NOMO-1 (cell line): ENCODE measurements at regions not wholly inside any gene's neighbourhood (a gene's known extent, or its start where the extent isn't known, plus 50 kb on each side); places are given as distances from the start of the nearest gene placed in this dataset.

Source experiments
- DNase-seq, 2 experiments: peaks; one replicate each; lab custom pipeline; 2025; ENCODE audit not compliant: unreplicated experiment in 2 of 2; lab: John Stamatoyannopoulos, UW

DNA sequence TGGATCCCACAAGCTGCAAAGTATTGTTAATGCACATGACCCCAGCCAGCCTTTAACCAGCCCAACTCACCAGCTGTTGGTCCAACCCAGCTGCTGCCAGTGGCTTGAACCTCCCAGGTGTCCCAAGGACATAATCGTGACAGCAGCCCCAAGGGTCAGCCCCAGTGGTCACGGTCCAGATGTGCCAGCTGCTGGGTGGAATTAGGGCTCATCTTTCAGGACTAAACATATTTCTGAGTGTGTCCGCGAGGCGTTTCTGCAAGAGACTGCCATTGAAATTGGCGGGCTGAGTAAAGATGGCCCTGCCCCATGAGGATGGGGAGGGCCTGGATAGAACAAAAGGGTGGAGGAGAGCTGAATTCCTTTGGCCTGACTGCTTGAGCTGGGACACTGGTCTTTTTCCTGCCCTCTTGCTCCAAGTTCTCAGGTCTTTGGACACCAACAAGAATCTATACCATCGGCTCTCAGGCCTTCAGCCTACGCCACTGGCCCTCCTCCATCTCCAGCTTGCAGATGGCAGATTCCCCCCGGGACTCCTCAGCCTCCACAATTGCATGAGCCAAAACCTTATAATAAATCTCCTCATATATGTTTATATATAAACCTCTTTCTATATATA, 240.2 kb downstream of the MN1 start:
- no peak for DNase-seq

- DNase-seq = no peak
Observed at GRCh38 chr22:27564806-27565205, 236.8 kb downstream of the MN1 start.

DNA sequence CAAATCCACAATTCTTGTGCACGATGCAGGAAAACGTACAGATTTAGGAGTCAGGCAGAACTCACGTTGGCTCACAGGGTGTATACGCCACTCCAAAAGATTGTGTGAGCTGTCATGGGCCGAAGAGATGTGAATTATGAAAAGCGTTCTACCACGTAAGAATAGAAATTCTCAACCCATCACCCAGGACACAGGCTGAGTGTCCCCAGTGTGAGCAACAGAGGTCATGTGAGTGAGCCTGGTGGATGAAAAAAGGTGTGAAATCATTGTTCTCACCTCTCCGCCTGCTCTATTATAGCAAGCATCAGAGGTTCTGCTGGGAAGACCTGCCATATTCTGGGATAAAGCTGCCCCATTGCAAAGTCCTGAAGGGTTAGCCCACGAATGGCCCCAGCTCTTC, 235.0 kb downstream of the MN1 start:
- no peak for DNase-seq

DNA sequence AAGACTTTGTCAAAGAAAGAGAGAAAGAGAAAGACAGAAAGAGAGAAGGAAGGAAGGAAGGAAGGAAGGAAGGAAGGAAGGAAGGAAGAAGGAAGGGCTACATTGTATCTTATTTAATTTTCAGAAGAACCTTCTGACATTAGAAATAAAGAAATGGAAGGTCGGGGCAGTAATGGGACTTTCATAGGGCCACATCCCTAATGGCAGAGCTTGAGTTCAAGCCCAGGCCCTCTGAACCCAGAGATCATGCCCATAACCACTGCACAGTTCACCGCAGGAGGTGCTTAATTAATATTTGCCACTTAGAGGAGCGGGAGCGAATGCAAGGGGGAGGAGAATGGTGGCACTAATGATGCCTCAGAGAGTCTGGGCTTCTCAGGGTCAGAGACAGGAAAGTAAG, 233.3 kb downstream of the MN1 start:
- no peak for DNase-seq

DNA sequence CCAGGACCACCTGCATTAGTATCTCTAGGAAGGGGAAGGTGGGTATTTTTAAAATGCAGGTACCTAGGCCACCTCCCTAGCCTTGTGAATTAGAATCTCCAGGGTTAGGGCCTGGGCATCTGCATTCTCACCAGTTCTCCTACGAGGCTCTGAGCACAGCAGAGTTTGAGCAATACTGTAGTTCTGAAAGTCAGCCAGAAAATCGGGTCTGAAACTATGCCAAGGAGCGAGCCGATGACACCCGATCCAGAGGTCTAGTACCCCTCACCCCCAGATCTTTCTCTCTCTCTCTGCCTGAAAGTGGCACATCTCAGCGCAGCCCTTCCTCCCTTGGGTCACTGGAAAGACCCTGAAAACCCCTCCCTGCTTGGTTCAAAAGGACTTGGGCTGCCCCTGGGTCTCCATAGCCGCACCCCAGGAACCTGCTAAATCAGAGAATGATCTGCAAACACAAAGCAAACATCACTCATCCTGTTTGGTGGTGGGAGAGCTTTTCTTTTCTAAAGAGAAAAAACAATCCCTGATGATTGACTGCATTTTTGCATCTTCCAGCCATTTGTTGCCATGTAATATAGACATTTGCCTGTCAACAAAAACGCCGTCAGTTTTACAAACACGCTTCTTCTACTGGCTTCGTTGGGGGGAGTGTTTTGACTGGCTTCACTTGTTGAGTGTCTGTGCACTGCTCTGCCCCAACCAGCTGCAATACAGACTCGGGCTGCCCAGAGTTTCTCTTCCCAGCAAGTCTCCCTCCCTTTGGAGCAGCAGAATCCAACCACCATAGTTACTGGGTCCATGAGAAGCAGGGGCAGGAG, 229.9 kb downstream of the MN1 start:
- no peak for DNase-seq

GRCh38 chr22:27572278-27572666, 229.3 kb downstream of the MN1 start:
- no peak for DNase-seq

DNA sequence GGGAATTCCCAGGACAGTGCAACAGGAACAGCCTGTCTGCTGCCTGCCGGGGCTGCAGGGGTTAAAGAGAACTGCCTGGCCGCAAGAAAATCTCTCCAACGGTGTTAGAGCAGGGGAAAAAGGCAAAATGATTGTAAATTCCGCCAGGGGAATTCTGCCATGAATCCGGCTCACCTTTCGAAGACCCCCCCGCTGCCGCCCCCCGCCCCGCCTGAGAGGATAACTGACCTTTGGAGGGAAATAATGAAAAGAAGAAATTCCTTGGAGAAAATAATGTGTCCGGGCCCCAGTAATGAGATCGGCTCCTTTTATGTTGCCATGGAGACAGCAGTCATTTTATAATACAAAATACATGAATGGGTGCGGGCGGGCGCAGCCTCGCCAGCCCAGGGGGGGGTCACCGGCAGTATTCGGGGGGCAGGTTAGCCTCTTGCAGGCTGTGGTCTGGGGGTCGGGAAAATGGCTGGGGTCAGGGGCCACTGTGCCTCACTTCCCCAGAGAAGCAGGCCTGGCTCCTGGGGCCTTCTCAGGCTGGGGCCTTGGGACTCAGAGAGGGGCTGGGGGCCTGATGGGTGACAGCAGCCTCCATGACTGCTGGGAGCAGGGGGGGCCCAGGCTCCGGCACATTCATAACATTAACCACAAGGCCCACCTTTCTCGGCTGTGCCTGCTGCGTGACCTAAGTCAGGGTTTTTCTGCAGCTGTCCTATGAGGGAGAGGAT, 228.1 kb downstream of the MN1 start:
- no peak for DNase-seq

DNA sequence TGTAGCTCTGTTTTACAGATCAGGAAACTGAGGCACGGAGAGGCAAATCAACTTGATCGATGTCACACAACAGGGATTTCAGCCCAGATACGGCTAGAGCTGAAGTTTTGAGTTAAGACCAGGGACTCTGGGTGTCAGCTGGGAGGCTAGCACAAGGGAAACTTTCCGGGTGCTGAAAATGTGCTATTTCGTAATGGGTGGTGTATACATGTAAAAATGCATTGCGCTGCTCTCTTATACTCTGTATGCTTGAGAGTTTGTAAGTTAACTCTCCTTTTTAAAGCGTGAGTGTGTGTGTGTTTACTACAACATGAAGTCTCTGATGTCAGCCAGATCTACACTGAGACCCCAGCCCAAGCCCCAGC, 227.6 kb downstream of the MN1 start:
- no peak for DNase-seq

DNA sequence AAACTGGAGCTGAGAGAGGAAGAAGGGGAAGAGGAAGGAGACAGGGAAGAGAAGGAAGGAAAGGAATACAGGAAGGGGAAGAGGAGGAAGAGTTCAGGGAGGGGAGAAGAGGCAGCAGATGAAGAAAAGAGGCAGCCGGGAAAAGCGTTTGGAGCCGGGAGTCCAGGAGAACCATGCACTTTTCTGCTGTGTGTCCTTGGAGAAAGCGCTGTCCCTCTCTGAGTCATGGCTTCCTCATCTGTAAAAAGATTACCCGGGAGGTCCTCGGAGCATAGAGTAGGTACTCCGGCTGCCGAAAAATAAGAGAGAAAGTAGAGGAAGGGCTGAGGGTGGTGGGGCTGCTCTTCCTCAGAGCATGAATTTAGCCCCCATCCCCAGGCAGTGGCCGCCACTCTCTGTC, 226.9 kb downstream of the MN1 start:
- DNase-seq = no peak

DNA sequence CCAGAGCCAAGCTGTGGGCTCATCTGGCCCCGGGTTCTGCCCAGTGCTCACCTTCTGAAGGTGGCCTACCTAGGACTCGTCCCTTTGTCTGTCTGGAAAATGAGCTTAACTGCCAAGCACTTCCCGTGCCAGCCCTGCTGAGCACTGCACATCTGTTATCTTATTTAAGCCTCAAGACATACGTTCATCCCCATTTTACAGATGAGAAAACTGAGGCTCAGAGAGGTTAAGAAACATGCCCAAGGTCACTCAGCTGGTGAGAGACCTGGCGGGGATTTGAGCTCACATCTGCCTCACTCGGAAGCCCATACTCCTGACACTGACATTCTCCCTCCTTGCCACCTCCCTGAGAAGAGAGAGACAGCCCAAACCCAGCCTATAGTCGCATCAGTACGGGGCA, 226.2 kb downstream of the MN1 start:
- DNase-seq = no peak

DNA sequence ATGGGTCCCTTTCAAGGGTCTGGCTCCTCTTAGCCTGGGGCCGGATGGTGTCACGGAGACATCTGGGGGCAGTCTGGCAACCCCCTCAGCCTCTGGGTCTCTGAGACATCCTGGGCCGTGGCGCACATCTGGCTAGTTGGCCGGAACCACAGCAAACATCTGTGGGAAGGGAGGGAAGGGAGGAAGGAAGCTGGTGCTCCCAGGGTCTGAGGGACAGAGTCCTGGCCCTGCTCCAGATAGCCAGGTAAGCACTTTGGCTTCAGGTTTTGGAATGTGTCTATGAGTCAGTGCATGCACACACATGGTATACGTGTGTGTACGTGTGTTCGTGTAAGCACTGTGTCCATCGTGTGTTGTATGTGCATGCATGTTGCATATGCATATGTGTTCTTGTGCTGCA, 225.1 kb downstream of the MN1 start:
- no peak for DNase-seq

- no peak for DNase-seq
Observed at GRCh38 chr22:27576815-27577573, 224.6 kb downstream of the MN1 start.

DNA sequence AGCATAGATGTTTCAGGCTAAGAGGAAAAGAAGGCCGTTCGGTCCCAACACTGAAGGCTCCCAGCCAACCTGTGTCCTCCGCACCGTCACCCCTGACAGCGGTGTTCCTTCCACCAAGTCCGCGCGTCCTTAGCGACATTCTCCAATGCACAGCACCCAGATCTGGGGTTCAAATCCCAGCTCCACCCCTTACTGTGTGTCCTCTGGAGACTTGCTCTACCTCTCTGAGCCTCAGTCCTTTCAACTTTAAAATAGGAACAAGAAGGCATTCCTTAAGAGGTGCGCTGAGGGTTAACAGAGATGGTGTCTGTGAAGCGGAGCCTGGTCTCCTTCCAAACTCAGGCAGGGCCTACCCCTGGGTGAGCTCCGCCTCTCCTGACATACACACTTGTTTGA, 224.0 kb downstream of the MN1 start:
- DNase-seq = no peak

GRCh38 chr22:27578937-27579617, 222.5 kb downstream of the MN1 start:
- DNase-seq = no peak

DNA sequence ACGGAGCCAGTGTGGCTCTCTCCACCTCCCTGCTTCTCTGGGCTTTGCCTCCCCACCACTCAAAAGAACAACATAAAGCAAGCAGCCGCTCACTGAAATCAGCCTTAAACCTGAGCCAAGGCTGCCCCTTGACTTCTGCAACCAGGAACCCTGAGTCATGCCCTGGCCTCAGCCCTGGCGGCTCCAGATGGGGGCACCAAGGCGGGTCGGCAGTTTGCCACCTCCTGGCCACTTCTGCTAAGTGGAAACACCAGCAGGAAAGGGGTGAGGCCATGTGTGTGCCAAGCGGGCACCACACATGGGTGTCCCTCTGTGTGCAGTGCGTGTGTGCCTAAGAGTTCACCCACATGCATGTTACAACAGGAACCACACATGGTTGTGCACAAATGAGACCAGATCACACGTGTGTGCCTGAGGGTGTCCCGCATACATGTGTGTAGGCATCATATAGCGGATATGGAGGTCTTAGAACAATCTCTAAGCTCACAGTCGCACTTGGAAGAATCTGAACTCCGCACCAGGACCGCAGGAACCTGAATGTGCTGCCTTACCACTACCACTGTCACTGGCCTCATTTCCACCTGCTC, 221.2 kb downstream of the MN1 start:
- peak; percentile 25 to 36 for DNase-seq

DNA sequence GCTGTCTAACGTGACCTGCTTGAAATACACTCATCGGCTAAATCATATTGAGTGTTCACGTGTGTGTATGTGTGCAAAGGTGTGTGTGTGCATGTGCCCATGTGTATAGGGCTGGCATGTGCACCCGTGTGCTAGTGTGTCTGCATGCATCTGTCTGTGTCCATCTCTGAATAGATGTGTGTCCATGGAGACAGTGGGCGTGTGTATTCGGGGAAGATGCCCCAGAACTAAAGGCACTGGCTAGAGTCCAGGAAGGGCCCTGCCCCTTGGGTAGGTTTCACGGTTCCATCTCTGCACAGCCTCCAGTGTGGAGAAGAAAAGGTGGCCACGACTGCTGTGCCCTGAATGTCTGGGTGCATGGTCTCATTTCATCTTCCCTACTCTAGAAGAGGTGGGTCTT, 220.3 kb downstream of the MN1 start:
- no peak for DNase-seq

DNA sequence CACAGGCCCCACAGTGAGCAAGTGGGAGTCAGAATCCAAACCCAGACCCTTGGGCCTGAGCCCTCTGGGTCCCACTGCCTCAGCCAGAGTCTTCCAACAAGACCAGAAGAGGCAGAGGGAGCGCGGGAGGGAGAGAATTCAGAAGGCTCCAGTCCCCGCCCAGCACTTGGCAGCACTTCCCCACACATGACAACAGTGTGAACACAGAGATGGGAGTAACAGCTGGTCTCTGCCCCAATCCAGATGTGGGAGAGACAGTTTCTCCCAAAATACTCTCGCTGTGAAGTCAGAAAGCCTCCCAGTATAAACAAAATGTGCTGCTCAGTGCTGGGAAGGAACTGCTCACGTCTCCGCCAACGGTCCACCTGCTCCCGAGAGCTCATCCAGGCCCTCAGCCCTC, 219.9 kb downstream of the MN1 start:
- DNase-seq = no peak

DNA sequence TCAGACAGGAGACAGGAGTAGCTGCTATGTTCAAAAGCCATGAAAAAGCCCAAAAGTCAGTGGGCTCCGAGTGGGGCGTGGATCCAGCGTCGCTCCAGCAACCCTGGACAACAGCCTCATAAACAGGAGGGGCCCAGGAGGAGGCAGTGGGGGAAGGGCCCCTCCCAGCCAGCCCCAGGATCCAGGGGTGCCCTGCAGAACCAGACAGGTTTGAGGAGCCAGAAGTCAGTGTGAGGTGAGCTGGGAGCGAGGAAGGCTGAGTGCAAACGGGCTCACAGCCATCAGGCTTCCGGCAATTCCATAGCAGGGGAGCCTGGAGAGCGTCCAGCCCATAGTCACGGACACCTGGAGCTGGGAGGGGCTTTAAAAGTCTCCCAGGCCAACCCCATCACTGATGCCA, 217.7 kb downstream of the MN1 start:
- no peak for DNase-seq

GRCh38 chr22:27585141-27585540, 216.4 kb downstream of the MN1 start:
- DNase-seq = no peak

DNA sequence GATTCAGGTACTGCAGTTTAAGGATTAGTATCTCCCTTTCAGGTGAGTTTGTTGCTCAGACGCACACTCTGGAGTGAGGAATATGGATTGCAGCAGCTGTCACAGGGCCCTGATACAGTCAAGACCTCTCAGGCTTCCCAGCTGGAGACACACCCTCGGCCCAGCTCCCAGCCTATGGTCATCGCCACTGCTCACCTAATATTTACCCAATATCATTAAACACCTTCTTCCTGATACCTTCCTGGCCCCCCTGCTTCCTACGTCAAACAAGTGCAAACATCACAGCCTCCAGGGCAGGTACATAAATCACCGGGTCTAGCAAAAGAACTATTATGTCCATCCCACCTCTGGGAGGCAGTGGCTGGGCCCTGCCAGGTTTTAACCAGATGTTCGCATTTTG, 213.3 kb downstream of the MN1 start:
- DNase-seq = no peak
